ENCODE measurements at regions not wholly inside any gene's neighbourhood (a gene's known extent, or its start where the extent isn't known, plus 50 kb on each side); places are given as distances from the start of the nearest gene placed in this dataset.
"Not testable (repeated sequence)": the region's sequence is repeated elsewhere in the genome, so short reads cannot be mapped to it uniquely, and the experiment has no call there.

GRCh38 chr5:60084226-60084625 is 190.7 kb upstream of the PDE4D start:
- Histone ChIP-seq H3K9me3 (ENCODE audit: control insufficient read depth in 2 of 2, insufficient read depth in 1 of 2, low read depth in 1 of 2, low read length in 1 of 2) (peaks cover 0 to 3% of the 10 kb centered on the region in 2 donors), H3K4me1 (ENCODE audit: control insufficient read depth in 2 of 2, insufficient read depth in 2 of 2, low read length in 1 of 2) (no peaks in the 10 kb centered on the region), H3K36me3 (ENCODE audit: control insufficient read depth in 2 of 2, insufficient read depth in 2 of 2, low read length in 1 of 2) (no peaks in the 10 kb centered on the region), H3K27ac (ENCODE audit: low read depth in 2 of 2, low read length in 1 of 2) (no peak overlapping the region), H3K4me3 (ENCODE audit: low read depth in 1 of 2, low read length in 2 of 2) (no peak overlapping the region), H3K27me3 (ENCODE audit: control insufficient read depth in 1 of 2, insufficient read depth in 2 of 2, low read length in 2 of 2) (no peaks in the 10 kb centered on the region)
- WGBS, 2 donors = 93 to 97% methylated on average over 10 of the region's 10 CpGs

GRCh38 chr5:60077292-60077691 is 183.8 kb upstream of the PDE4D start:
- Histone ChIP-seq H3K36me3 (ENCODE audit: control insufficient read depth in 2 of 2, insufficient read depth in 2 of 2, low read length in 1 of 2) (no peaks in the 10 kb centered on the region), H3K4me1 (ENCODE audit: control insufficient read depth in 2 of 2, insufficient read depth in 2 of 2, low read length in 1 of 2) (no peaks in the 10 kb centered on the region), H3K27me3 (ENCODE audit: control insufficient read depth in 1 of 2, insufficient read depth in 2 of 2, low read length in 2 of 2) (no peaks in the 10 kb centered on the region), H3K27ac (ENCODE audit: low read depth in 2 of 2, low read length in 1 of 2) (no peak overlapping the region), H3K9me3 (ENCODE audit: control insufficient read depth in 2 of 2, insufficient read depth in 1 of 2, low read depth in 1 of 2, low read length in 1 of 2) (peaks cover 3 to 8% of the 10 kb centered on the region in 2 donors), H3K4me3 (ENCODE audit: low read depth in 1 of 2, low read length in 2 of 2) (no peak overlapping the region)
- WGBS, 2 donors = 58 to 68% methylated on average over 2 of the region's 2 CpGs

GRCh38 chr5:60076746-60077145 is 183.2 kb upstream of the PDE4D start:
- H3K4me3 ChIP-seq (ENCODE audit: low read depth in 1 of 2, low read length in 2 of 2) = no peak overlapping the region
- no peak overlapping the region for H3K27ac ChIP-seq (ENCODE audit: low read depth in 2 of 2, low read length in 1 of 2)
- H3K9me3 ChIP-seq (ENCODE audit: control insufficient read depth in 2 of 2, insufficient read depth in 1 of 2, low read depth in 1 of 2, low read length in 1 of 2) = peaks cover 3 to 8% of the 10 kb centered on the region in 2 donors
- H3K4me1 ChIP-seq (ENCODE audit: control insufficient read depth in 2 of 2, insufficient read depth in 2 of 2, low read length in 1 of 2) = no peaks in the 10 kb centered on the region
- H3K27me3 ChIP-seq (ENCODE audit: control insufficient read depth in 1 of 2, insufficient read depth in 2 of 2, low read length in 2 of 2) = no peaks in the 10 kb centered on the region
- WGBS, 2 donors = 87 to 91% methylated on average over 3 of the region's 3 CpGs
- no peaks in the 10 kb centered on the region for H3K36me3 ChIP-seq (ENCODE audit: control insufficient read depth in 2 of 2, insufficient read depth in 2 of 2, low read length in 1 of 2)

- 67 to 79% methylated on average over 2 of the region's 2 CpGs for WGBS, 2 donors
- Histone ChIP-seq H3K4me1 (ENCODE audit: control insufficient read depth in 2 of 2, insufficient read depth in 2 of 2, low read length in 1 of 2) (no peaks in the 10 kb centered on the region), H3K27ac (ENCODE audit: low read depth in 2 of 2, low read length in 1 of 2) (no peak overlapping the region), H3K9me3 (ENCODE audit: control insufficient read depth in 2 of 2, insufficient read depth in 1 of 2, low read depth in 1 of 2, low read length in 1 of 2) (no peaks in the 10 kb centered on the region), H3K27me3 (ENCODE audit: control insufficient read depth in 1 of 2, insufficient read depth in 2 of 2, low read length in 2 of 2) (no peaks in the 10 kb centered on the region), H3K4me3 (ENCODE audit: low read depth in 1 of 2, low read length in 2 of 2) (no peak overlapping the region), H3K36me3 (ENCODE audit: control insufficient read depth in 2 of 2, insufficient read depth in 2 of 2, low read length in 1 of 2) (no peaks in the 10 kb centered on the region)
These were observed 173.0 kb upstream of the PDE4D start for GRCh38 chr5:60066502-60066901.

DNA sequence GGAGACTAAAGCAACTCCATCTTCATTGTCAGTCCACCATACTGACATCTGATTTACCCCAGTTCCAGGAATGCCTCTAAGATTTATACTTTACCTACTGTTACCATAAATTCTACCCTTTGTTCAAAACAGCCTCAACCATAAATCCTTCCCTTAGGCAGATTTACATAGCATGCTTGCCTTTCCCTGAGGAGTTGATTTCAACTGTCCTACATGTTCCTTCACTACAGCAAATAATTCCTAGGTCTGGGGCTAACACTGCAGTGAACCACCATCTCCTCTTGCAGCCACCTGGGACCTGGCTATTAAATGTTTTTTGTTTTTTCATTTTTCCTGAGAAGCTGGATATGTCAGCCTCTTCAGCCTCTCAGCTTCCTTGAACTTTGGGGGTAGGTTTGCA is 166.9 kb upstream of the PDE4D start:
- H3K9me3 ChIP-seq (ENCODE audit: control insufficient read depth in 2 of 2, insufficient read depth in 1 of 2, low read depth in 1 of 2, low read length in 1 of 2) = no peaks in the 10 kb centered on the region
- H3K4me3 ChIP-seq (ENCODE audit: low read depth in 1 of 2, low read length in 2 of 2) = no peak overlapping the region
- H3K27ac ChIP-seq (ENCODE audit: low read depth in 2 of 2, low read length in 1 of 2) = no peak overlapping the region
- H3K4me1 ChIP-seq (ENCODE audit: control insufficient read depth in 2 of 2, insufficient read depth in 2 of 2, low read length in 1 of 2) = no peaks in the 10 kb centered on the region
- no peaks in the 10 kb centered on the region for H3K36me3 ChIP-seq (ENCODE audit: control insufficient read depth in 2 of 2, insufficient read depth in 2 of 2, low read length in 1 of 2)
- H3K27me3 ChIP-seq (ENCODE audit: control insufficient read depth in 1 of 2, insufficient read depth in 2 of 2, low read length in 2 of 2) = no peaks in the 10 kb centered on the region

- H3K9me3 ChIP-seq (ENCODE audit: control insufficient read depth in 2 of 2, insufficient read depth in 1 of 2, low read depth in 1 of 2, low read length in 1 of 2) = no peaks in the 10 kb centered on the region
- no peaks in the 10 kb centered on the region for H3K27me3 ChIP-seq (ENCODE audit: control insufficient read depth in 1 of 2, insufficient read depth in 2 of 2, low read length in 2 of 2)
- H3K36me3 ChIP-seq (ENCODE audit: control insufficient read depth in 2 of 2, insufficient read depth in 2 of 2, low read length in 1 of 2) = no peaks in the 10 kb centered on the region
- no peaks in the 10 kb centered on the region for H3K4me1 ChIP-seq (ENCODE audit: control insufficient read depth in 2 of 2, insufficient read depth in 2 of 2, low read length in 1 of 2)
- no peak overlapping the region for H3K4me3 ChIP-seq (ENCODE audit: low read depth in 1 of 2, low read length in 2 of 2)
- H3K27ac ChIP-seq (ENCODE audit: low read depth in 2 of 2, low read length in 1 of 2) = no peak overlapping the region
- 72 to 77% methylated on average over 4 of the region's 4 CpGs for WGBS, 2 donors
These were observed 162.7 kb upstream of the PDE4D start for GRCh38 chr5:60056191-60056590.

DNA sequence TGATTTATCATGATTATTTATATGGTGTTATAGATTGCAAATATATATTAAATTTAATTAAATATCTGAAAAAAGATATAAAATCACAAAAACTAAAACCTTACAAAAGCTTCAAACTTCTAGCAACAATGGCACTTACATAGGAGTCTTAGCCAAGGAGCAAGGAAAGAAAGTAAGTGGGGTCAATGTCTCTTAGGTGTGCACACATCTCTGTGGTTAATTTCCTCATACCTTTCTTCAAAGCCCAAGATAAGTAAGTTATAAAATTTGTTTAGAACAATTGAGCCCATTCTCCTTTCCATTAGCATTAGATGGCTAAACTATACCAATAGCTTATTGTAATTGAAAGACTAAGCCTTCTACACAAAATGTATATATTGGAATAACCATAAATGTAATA is 161.6 kb upstream of the PDE4D start:
- Histone ChIP-seq H3K36me3 (ENCODE audit: control insufficient read depth in 2 of 2, insufficient read depth in 2 of 2, low read length in 1 of 2) (no peaks in the 10 kb centered on the region), H3K27ac (ENCODE audit: low read depth in 2 of 2, low read length in 1 of 2) (no peak overlapping the region), H3K9me3 (ENCODE audit: control insufficient read depth in 2 of 2, insufficient read depth in 1 of 2, low read depth in 1 of 2, low read length in 1 of 2) (no peaks in the 10 kb centered on the region), H3K4me3 (ENCODE audit: low read depth in 1 of 2, low read length in 2 of 2) (no peak overlapping the region), H3K27me3 (ENCODE audit: control insufficient read depth in 1 of 2, insufficient read depth in 2 of 2, low read length in 2 of 2) (no peaks in the 10 kb centered on the region), H3K4me1 (ENCODE audit: control insufficient read depth in 2 of 2, insufficient read depth in 2 of 2, low read length in 1 of 2) (no peaks in the 10 kb centered on the region)

DNA sequence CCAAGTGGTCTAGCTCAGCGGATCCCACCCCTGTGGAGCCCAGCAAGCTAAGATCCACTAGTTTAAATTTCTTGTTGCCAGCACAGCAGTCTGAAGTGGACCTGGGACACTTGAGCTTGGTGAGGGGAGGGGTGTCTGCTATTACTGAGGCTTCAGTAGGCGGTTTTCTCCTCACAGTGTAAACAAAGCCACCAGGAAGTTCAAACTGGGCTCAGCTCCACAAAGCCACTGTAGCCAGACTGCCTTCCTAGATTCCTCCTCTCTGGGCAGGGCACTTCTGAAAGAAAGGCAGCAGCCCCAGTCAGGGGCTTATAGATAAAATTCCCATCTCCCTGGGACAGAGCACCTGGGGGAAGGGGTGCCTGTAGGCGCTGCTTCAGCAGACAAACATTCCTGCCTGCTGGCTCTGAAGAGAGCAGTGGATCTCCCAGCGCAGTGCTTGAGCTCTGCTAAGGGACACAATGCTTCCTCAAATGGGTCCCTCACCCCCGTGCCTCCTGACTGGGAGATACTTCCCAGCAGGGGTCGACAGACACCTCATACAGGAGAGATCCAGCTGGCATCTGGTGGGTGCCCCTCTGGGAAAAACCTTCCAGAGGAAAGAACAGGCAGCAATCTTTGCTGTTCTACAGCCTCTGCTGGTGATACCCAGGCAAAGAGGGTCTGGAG is 148.6 kb upstream of the PDE4D start:
- not testable (repeated sequence) for H3K36me3 ChIP-seq (ENCODE audit: control insufficient read depth in 2 of 2, insufficient read depth in 2 of 2, low read length in 1 of 2); H3K27me3 ChIP-seq (ENCODE audit: control insufficient read depth in 1 of 2, insufficient read depth in 2 of 2, low read length in 2 of 2); H3K9me3 ChIP-seq (ENCODE audit: control insufficient read depth in 2 of 2, insufficient read depth in 1 of 2, low read depth in 1 of 2, low read length in 1 of 2); H3K4me3 ChIP-seq (ENCODE audit: low read depth in 1 of 2, low read length in 2 of 2); H3K4me1 ChIP-seq (ENCODE audit: control insufficient read depth in 2 of 2, insufficient read depth in 2 of 2, low read length in 1 of 2); H3K27ac ChIP-seq (ENCODE audit: low read depth in 2 of 2, low read length in 1 of 2)
- WGBS, 2 donors = 56 to 70% methylated on average over 6 of the region's 6 CpGs

GRCh38 chr5:60041508-60041907 is 148.0 kb upstream of the PDE4D start:
- H3K4me1 ChIP-seq (ENCODE audit: control insufficient read depth in 2 of 2, insufficient read depth in 2 of 2, low read length in 1 of 2); H3K27ac ChIP-seq (ENCODE audit: low read depth in 2 of 2, low read length in 1 of 2); H3K9me3 ChIP-seq (ENCODE audit: control insufficient read depth in 2 of 2, insufficient read depth in 1 of 2, low read depth in 1 of 2, low read length in 1 of 2); H3K36me3 ChIP-seq (ENCODE audit: control insufficient read depth in 2 of 2, insufficient read depth in 2 of 2, low read length in 1 of 2); H3K27me3 ChIP-seq (ENCODE audit: control insufficient read depth in 1 of 2, insufficient read depth in 2 of 2, low read length in 2 of 2); H3K4me3 ChIP-seq (ENCODE audit: low read depth in 1 of 2, low read length in 2 of 2): not testable (repeated sequence)
- 85 to 90% methylated on average over 8 of the region's 8 CpGs for WGBS, 2 donors

DNA sequence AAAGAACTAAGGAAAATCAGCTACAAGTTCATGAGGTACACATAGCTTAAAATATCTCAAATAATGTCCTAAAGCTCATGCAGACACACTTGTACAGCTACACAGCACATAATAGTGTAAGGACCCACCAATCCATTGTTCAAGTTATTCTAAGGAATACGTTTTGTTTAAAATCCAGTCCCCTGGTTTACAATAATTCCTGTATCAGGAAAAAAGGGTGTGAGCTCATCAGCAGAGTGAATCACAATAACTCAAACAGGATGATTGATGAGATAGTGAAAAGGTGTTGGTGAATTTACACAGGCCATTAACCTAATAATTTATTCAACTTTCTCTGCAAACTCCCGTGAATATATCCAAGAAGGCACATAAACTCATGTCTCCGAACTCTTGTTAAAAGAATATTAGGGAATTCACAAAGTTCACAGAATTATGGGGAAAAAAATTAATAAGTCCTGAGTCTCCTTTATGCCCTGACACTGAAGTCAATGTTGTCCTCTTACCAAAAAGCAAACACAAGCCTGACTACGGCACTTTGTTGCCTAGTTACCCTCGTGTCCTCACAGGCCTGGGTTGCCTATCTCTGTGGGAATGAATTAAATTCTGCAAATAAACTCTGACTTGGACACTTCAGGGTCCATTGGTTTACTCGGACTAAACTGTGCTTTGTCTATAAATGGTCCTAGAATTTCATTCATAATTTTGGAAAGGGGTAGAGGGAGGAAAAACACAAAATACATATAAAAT is 142.8 kb upstream of the PDE4D start:
- no peak overlapping the region for H3K4me3 ChIP-seq (ENCODE audit: low read depth in 1 of 2, low read length in 2 of 2)
- no peaks in the 10 kb centered on the region for H3K4me1 ChIP-seq (ENCODE audit: control insufficient read depth in 2 of 2, insufficient read depth in 2 of 2, low read length in 1 of 2)
- H3K9me3 ChIP-seq (ENCODE audit: control insufficient read depth in 2 of 2, insufficient read depth in 1 of 2, low read depth in 1 of 2, low read length in 1 of 2) = no peaks in the 10 kb centered on the region
- 29 to 38% methylated on average over 6 of the region's 6 CpGs for WGBS, 2 donors
- H3K36me3 ChIP-seq (ENCODE audit: control insufficient read depth in 2 of 2, insufficient read depth in 2 of 2, low read length in 1 of 2) = no peaks in the 10 kb centered on the region
- H3K27ac ChIP-seq (ENCODE audit: low read depth in 2 of 2, low read length in 1 of 2) = no peak overlapping the region
- no peaks in the 10 kb centered on the region for H3K27me3 ChIP-seq (ENCODE audit: control insufficient read depth in 1 of 2, insufficient read depth in 2 of 2, low read length in 2 of 2)

Data from esophagus (tissue), 2 donors.